Dendritic cell treated with granulocyte-macrophage colony-stimulating factor and Interleukin-4, amounts not matched to agents 40 ng/mL and 50 ng/mL, for 4 days (primary cell): ENCODE measurements at regions not wholly inside any gene's neighbourhood (a gene's known extent, or its start where the extent isn't known, plus 50 kb on each side); places are given as distances from the start of the nearest gene placed in this dataset.
"Not testable (repeated sequence)": the region's sequence is repeated elsewhere in the genome, so short reads cannot be mapped to it uniquely, and the experiment has no call there.

Experiments used
- H3K27ac Mint-ChIP-seq: one replicate; pipeline ENCODE4 v1.8.0; 2022; ENCODE audit warnings: mild to moderate bottlenecking, mixed read lengths
- H3K27me3 Mint-ChIP-seq: one replicate; pipeline ENCODE4 v1.8.0; 2022; ENCODE audit warnings: mild to moderate bottlenecking, mixed read lengths
- H3K36me3 Mint-ChIP-seq: one replicate; pipeline ENCODE4 v1.8.0; 2022; ENCODE audit warnings: low read depth, mixed read lengths
- H3K4me1 Mint-ChIP-seq: one replicate; pipeline ENCODE4 v1.8.0; 2022; ENCODE audit warnings: low read depth, mixed read lengths
- H3K4me3 Mint-ChIP-seq: one replicate; pipeline ENCODE4 v1.8.0; 2022; ENCODE audit warnings: mild to moderate bottlenecking, moderate library complexity, mixed read lengths
- H3K9me3 Mint-ChIP-seq: one replicate; pipeline ENCODE4 v1.8.0; 2022; ENCODE audit warnings: mixed read lengths
- intact Hi-C: fragments of 100-400 bp; cut with micrococcal nuclease; formaldehyde crosslinking; loops from one replicate; pipeline ENCODE4 v1.15.0; 2022

DNA sequence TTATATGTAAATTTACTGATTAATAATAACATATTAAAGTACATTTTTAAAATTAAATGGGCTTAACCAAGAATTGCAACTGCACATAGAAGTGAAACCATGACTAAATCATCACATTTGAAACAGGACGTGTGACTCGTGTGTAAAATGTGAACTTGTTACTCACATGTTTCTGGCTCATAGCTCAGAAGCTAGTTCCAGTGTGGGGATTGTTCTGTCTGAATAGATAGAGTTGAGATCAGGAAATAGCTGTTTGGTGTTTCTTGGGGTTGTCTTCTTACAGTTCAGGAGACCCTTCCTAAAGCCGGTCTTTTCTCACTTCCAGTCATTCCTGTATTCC lies 130.9 kb downstream of the LAT start:
- intact Hi-C loops, result loop anchor here (1.0 to 10.0 kb wide), 2 partner anchors 11 to 59 kb away; no protein-coding TSS in a partner anchor
- Mint-ChIP-seq H3K27me3 (peaks cover 27% of the 10 kb centered on the region), H3K36me3 (peaks cover 46% of the 10 kb centered on the region), H3K27ac (peak overlapping the region; percentile 81), H3K4me1 (peaks cover 49% of the 10 kb centered on the region)
- not testable (repeated sequence) for H3K4me3 Mint-ChIP-seq, H3K9me3 Mint-ChIP-seq

DNA sequence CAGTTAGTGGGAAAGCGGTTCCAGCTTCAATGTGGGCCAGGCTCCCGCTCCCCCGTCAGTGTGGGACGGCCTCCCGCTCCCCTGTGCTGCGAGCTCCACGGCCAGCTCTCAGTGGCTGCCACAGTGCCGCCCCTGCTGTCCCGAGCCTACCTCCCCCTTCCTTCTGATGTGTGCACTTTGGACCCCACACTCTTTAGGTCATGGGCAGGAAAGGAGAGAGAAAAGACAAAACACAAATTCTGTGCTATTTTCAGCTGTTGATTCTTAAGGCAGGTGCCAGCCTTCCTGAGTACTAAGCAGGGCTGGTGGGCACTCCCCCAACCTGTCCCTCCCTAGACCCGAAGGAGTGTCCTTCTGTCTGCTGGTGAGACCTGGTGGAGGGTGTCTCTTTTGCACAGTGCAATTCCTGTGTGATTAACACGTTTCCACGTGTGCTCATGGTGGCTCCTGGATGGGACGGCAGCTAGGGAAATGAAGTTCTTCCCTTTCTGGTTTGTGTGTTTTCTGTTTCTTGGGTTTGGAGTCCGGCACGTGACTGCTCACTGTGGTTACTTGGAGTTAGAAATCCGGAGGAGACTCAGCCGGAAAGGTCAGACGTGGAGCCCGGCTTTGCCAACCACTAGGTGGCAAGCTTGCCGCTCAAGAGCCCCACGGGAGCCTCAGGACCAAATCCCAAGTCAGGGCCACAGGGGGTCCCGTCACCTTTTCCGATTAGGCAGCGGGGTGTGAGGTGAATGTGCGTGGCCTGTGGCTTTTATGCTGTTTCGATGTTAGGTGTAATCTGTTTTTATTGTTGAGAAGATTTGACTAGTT lies 130.3 kb downstream of the LAT start:
- H3K9me3 Mint-ChIP-seq, result not testable (repeated sequence)
- Mint-ChIP-seq H3K27ac (peak overlapping the region; percentile 81), H3K4me3 (peak overlapping the region; percentile 52), H3K36me3 (peaks cover 52% of the 10 kb centered on the region), H3K4me1 (peaks cover 49% of the 10 kb centered on the region), H3K27me3 (peaks cover 27% of the 10 kb centered on the region)
- intact Hi-C loops, result loop anchor here (1.0 to 10.0 kb wide), 2 partner anchors 11 to 60 kb away; no protein-coding TSS in a partner anchor

GRCh38 chr16:29114574-29114973 lies 129.7 kb downstream of the LAT start:
- peaks cover 27% of the 10 kb centered on the region for H3K27me3 Mint-ChIP-seq
- intact Hi-C loops, result loop anchor here (10.0 kb wide), 1 partner anchor 60 kb away; no protein-coding TSS in a partner anchor
- H3K4me1 Mint-ChIP-seq, result peaks cover 49% of the 10 kb centered on the region
- H3K27ac Mint-ChIP-seq, result peak overlapping the region; percentile 81
- H3K4me3 Mint-ChIP-seq, result no peak overlapping the region
- no peaks in the 10 kb centered on the region for H3K9me3 Mint-ChIP-seq
- peaks cover 55% of the 10 kb centered on the region for H3K36me3 Mint-ChIP-seq

DNA sequence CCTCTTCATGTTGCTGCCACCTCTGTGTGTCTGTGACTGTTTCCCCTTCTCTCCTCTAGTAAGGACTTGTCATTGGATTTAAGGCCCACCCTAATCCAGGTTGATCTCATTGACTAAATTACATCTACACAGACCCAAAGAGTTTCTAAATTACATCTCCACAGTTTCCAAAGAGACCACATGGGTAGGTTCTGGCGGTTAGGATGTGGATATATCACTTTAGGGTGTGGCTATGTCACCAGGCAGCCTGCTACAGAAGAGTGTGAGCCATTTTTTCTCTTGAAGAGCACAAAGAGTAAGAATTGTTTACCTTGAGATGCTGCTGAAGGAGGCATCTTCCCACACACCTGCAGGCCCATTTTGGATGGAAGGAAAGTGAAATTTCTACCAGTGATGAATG lies 128.6 kb downstream of the LAT start:
- not testable (repeated sequence) for H3K27ac Mint-ChIP-seq, H3K9me3 Mint-ChIP-seq, H3K4me3 Mint-ChIP-seq
- intact Hi-C loops, result loop anchor here (10.0 kb wide), 1 partner anchor 61 kb away; no protein-coding TSS in a partner anchor
- H3K27me3 Mint-ChIP-seq, result peaks cover 24% of the 10 kb centered on the region
- peaks cover 46% of the 10 kb centered on the region for H3K4me1 Mint-ChIP-seq
- H3K36me3 Mint-ChIP-seq, result peaks cover 55% of the 10 kb centered on the region

- no peak overlapping the region for H3K27ac Mint-ChIP-seq
- intact Hi-C loops, result loop anchor here (10.0 kb wide), 1 partner anchor 62 kb away; no protein-coding TSS in a partner anchor
- H3K9me3 Mint-ChIP-seq, result no peaks in the 10 kb centered on the region
- peaks cover 23% of the 10 kb centered on the region for H3K27me3 Mint-ChIP-seq
- no peak overlapping the region for H3K4me3 Mint-ChIP-seq
- H3K36me3 Mint-ChIP-seq, result peaks cover 55% of the 10 kb centered on the region
- H3K4me1 Mint-ChIP-seq, result peaks cover 41% of the 10 kb centered on the region
Measured at GRCh38 chr16:29112755-29113347, 128.0 kb downstream of the LAT start.

DNA sequence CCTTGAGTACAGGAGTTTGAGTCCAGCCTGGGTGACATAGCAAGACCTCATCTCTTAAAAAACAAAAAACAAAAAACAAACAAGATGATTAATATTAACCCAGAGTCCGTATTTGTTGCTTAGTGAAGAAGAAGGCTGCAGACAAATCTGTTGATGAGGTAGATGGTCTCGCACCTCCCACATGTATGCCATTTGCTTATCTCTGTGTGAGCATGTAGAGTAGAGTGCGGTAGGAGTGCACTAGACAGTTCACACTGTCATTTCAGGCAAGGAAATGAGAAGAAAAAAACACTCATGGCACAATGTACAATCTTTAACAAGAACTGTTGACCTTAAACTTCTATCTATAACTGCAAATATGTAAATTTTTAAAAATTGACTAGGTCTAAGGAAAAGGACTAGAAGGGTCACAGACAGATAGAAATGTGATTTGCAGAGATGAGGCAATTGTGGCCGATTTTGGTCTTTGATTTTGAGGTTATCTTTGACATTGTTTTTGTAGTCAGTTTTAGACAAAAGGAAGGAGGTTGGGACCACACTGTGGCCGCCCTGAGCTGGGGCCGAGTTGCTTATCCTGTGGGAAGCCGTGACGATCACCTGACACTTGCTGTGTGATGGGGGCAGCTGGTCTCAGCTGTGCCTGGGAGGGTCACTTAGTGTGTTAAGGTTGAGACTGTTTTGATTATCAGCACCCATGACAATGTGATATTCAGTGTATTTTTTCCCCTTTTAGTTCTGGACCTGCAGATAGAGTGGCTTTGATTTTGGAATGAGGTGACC lies 127.2 kb downstream of the LAT start:
- Mint-ChIP-seq H3K27me3 (peaks cover 23% of the 10 kb centered on the region), H3K4me1 (peaks cover 39% of the 10 kb centered on the region), H3K36me3 (peaks cover 55% of the 10 kb centered on the region)
- intact Hi-C loops, result loop anchor here (10.0 kb wide), 1 partner anchor 63 kb away; no protein-coding TSS in a partner anchor
- not testable (repeated sequence) for H3K4me3 Mint-ChIP-seq, H3K27ac Mint-ChIP-seq, H3K9me3 Mint-ChIP-seq

DNA sequence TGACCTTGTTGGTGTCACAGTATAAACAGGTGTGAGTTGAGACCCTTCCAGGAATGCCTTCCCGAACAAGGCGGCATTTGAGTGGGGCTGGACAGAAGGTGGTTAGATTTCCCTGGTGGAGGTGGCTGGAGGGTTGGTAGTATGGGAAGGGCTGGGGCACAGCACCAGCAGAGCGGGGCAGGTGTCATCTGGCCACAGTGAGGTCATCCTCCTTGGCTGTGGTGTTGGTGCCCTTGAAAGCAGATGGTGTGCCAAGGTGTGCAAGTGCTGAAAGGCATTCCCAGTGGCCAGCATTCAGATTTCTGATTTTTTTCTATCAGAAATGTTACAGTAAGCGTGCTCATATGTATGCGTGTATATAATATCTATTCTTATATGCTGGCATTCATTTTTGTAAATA lies 126.6 kb downstream of the LAT start:
- Mint-ChIP-seq H3K4me3 (no peak overlapping the region), H3K9me3 (no peaks in the 10 kb centered on the region), H3K27me3 (peaks cover 16% of the 10 kb centered on the region), H3K27ac (no peak overlapping the region), H3K36me3 (peaks cover 55% of the 10 kb centered on the region), H3K4me1 (peaks cover 39% of the 10 kb centered on the region)
- intact Hi-C loops, result loop anchor here (10.0 kb wide), 1 partner anchor 63 kb away; no protein-coding TSS in a partner anchor

GRCh38 chr16:29108625-29109169 lies 123.8 kb downstream of the LAT start:
- intact Hi-C loops, H3K9me3 Mint-ChIP-seq, H3K27me3 Mint-ChIP-seq, H3K27ac Mint-ChIP-seq, H3K4me3 Mint-ChIP-seq: not testable (repeated sequence)
- Mint-ChIP-seq H3K4me1 (peaks cover 18% of the 10 kb centered on the region), H3K36me3 (peaks cover 53% of the 10 kb centered on the region)

- H3K36me3 Mint-ChIP-seq, result peaks cover 54% of the 10 kb centered on the region
Measured at GRCh38 chr16:29107299-29107698, 122.4 kb downstream of the LAT start.

DNA sequence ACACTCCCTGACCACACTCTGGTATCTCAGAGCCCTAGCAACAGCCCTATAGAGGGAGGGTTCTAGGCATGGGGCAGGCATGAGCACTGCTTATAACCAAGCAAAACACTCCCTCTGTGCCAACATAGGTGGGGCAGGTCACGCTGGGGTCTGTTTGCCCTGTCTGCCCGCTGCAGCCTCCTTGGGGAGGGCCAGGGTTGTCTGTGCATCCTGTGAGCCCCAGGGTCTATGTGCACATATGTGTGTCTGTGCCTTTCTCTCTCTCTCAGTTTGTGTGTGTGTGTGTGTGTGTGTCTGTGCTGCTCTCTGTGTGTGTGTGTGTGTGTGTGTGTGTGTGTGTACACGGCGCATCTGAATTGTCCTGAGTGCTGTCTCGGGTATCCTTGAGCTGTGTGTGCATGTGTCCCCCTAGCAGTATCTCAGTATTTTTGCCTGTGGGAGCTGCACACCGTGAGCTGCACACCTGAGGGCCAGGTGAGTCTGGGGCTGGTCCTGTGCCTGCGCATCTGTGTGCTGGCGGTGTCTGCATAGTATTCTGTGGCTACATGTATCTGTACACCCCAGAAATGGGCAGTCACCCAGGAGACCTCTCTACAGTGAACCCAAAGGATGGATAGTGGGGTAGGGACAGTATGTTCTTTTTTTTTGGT lies 121.5 kb downstream of the LAT start:
- Mint-ChIP-seq H3K4me1 (peaks cover 14% of the 10 kb centered on the region), H3K36me3 (peaks cover 56% of the 10 kb centered on the region)
- H3K27ac Mint-ChIP-seq, H3K27me3 Mint-ChIP-seq, H3K9me3 Mint-ChIP-seq, H3K4me3 Mint-ChIP-seq, intact Hi-C loops: not testable (repeated sequence)

More at GRCh38 chr16:29107299-29107698, 122.4 kb downstream of the LAT start:
- Mint-ChIP-seq H3K4me3 (no peak overlapping the region), H3K27ac (no peak overlapping the region), H3K27me3 (peaks cover 7% of the 10 kb centered on the region), H3K9me3 (no peaks in the 10 kb centered on the region), H3K4me1 (peaks cover 16% of the 10 kb centered on the region)
- intact Hi-C loops, result no loop called here

DNA sequence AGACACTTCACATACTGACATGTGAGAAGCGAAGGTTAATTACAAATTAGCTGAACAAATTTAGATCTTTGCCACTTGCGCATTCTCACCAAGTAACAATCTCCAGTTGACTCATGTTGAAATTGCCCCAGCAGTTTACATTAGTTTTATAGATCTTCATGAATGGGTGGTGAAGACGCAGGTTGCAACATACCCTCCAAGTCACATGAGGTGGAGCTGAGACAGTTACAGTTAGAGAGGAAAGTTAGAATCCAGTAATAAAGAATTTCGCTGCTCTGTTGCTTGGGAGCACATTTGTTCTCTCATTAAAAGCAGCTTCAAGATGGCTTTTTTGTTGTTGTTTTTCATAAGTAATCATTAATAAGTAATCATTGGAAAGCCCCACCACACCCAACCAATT lies 119.7 kb downstream of the LAT start:
- H3K27ac Mint-ChIP-seq, H3K9me3 Mint-ChIP-seq, H3K4me3 Mint-ChIP-seq, H3K27me3 Mint-ChIP-seq, intact Hi-C loops: not testable (repeated sequence)
- peaks cover 42% of the 10 kb centered on the region for H3K36me3 Mint-ChIP-seq
- H3K4me1 Mint-ChIP-seq, result peaks cover 14% of the 10 kb centered on the region

DNA sequence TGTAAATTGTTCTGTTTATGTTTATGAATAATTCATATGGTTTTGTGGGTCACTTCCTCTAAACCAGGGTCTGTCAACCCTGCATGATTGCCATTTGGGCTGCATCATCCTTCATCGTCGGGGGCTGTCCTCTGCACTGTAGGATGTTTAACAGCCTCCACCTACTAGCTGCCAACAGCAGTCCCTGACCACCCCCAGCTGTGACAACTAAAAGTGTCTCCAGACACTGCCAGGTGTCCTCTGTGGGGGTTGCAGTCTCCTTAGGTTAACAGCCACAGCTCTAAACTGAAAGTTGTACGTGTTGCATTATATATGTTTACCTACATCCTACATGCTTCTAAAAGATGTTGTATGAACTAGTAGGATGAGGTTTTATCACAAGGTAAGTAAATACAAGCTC lies 113.1 kb downstream of the LAT start:
- H3K27ac Mint-ChIP-seq, H3K4me1 Mint-ChIP-seq, H3K9me3 Mint-ChIP-seq, H3K27me3 Mint-ChIP-seq, intact Hi-C loops, H3K4me3 Mint-ChIP-seq: not testable (repeated sequence)
- peaks cover 19% of the 10 kb centered on the region for H3K36me3 Mint-ChIP-seq
